K562 (cell line): ENCODE measurements at regions not wholly inside any gene's neighbourhood (a gene's known extent, or its start where the extent isn't known, plus 50 kb on each side); places are given as distances from the start of the nearest gene placed in this dataset.

Source experiments
- ELK3 ChIP-seq: fragments of 450-650 bp; formaldehyde crosslinking; IDR thresholded peaks from 2 replicates; pipeline ENCODE4 v1.4.0; 2020; ENCODE audit warnings: mild to moderate bottlenecking
- ETS1 ChIP-seq: conservative IDR thresholded peaks from 2 replicates; pipeline ENCODE4 v1.6.1; 2011; ENCODE audit warnings: low read depth, mild to moderate bottlenecking, low read length; ENCODE audit not compliant: control insufficient read depth
- HMBOX1 ChIP-seq: sonication (generic); IDR thresholded peaks from 2 replicates; pipeline ENCODE4 v1.6.1; 2016
- KDM1A ChIP-seq, 2 experiments: fragments of 450-650 bp; IDR thresholded peaks; 2 replicates each; pipeline ENCODE4 v1.6.1; 2016; ENCODE audit warnings: mild to moderate bottlenecking in 2 of 2
- RNF219 ChIP-seq: fragments of 250-450 bp; sonication (Bioruptor Pico); IDR thresholded peaks from 2 replicates; pipeline ENCODE4 v1.5.0; 2022; ENCODE audit warnings: mild to moderate bottlenecking
- SMARCC2 ChIP-seq: fragments of 450-650 bp; IDR thresholded peaks from 2 replicates; pipeline ENCODE4 v1.6.1; 2017; ENCODE audit warnings: antibody characterized with exemption, moderate library complexity, mild to moderate bottlenecking, low read depth
- TARDBP ChIP-seq: fragments of 450-650 bp; IDR thresholded peaks from 2 replicates; pipeline ENCODE4 v1.6.1; 2016
- XRCC3 ChIP-seq: fragments of 450-650 bp; IDR thresholded peaks from 2 replicates; pipeline ENCODE4 v1.6.1; 2017; ENCODE audit warnings: mild to moderate bottlenecking, moderate library complexity
- ZKSCAN8 ChIP-seq: fragments of 200-800 bp; sonication (Bioruptor generic); IDR thresholded peaks from 2 replicates; pipeline ENCODE4 v1.6.1; 2016; ENCODE audit warnings: missing genetic modification characterization, missing compliant biosample characterization
- ZNF407 ChIP-seq: fragments of 450-650 bp; IDR thresholded peaks from 2 replicates; pipeline ENCODE4 v1.6.1; 2016; ENCODE audit warnings: low read depth
- ZNF507 ChIP-seq: conservative IDR thresholded peaks from 2 replicates; pipeline ENCODE4 v1.6.1; 2017; ENCODE audit warnings: missing genetic modification characterization, missing compliant biosample characterization

GRCh38 chr4:56112377-56112776, 163.6 kb downstream of the CEP135 start (continued):
- no peak for TF ChIP-seq ZNF407
- TF ChIP-seq ETS1 = no peak
- TF ChIP-seq ZNF507 (tag) = no peak
- no peak for TF ChIP-seq KDM1A (IDR thresholded peaks at IDR 0.05)
- TF ChIP-seq XRCC3 = no peak
- TF ChIP-seq SMARCC2 = no peak
- no peak for TF ChIP-seq ZKSCAN8 (CRISPR knock-in tag)
- no peak for TF ChIP-seq TARDBP
- no peak for TF ChIP-seq ELK3 (CRISPR knock-in tag)
- no peak for TF ChIP-seq HMBOX1
- TF ChIP-seq RNF219 (CRISPR knock-in tag) = no peak
